ENCODE measurements at regions not wholly inside any gene's neighbourhood (a gene's known extent, or its start where the extent isn't known, plus 50 kb on each side); places are given as distances from the start of the nearest gene placed in this dataset.

DNA sequence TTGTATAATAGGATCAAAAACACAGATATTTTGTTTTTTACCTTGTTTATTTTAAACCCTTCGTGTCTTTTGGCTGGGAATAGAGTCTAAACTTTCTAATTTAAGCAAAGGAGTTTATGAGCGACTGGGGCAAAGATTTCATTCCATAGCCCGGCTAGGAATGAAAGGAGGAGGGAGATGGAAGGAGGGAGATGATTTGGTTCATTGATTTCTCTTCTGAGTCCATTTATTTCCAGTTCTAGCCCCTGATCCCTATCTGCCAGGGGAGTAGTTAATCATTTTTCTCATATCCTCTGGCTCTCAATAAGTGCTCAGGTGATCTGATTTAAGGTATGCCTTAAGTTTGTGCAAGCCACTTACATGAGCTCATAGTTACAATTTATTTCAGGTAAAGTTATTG is 120.0 kb downstream of the SPRY1 start:
- H3K4me1 ChIP-seq (ENCODE audit: control insufficient read depth, extremely low read depth, insufficient read depth, low read length) = no peaks in the 10 kb centered on the region
- TF ChIP-seq EZH2 (IDR thresholded peaks at IDR 0.05; ENCODE audit: low read length) (no peak), CTCF (optimal IDR thresholded peaks at IDR 0.05 in 1 of 3, IDR thresholded peaks at IDR 0.05 in 1 of 3, conservative IDR thresholded peaks at IDR 0.05 in 1 of 3; ENCODE audit: extremely low read depth in 1 of 3, insufficient read depth in 2 of 3, low read length in 3 of 3) (no peak)
- dilution Hi-C loops (cut with MboI; ENCODE audit: extremely low pct_ligation_motif_present, low sequenced_read_pairs) = no loop called here

DNA sequence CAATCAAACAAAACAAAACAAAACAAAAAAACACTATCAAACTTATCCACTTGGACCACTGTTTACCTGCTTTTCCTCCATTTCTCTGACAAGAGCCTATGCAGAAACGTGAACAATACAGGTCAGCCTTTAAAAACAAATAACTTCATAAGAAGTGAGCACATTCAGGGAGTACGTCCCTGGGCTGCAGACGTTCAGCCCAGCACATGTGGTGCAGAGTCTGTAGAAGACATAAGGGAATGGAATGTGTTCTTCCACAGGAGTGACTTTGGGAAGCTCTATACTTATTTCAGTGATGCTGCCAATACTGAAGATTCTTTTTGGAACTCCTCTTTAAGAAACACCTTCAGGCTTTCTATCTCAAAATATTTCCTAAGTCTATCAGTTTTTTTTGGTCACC is 120.6 kb downstream of the SPRY1 start:
- H3K9me3 ChIP-seq (ENCODE audit: control insufficient read depth, low read depth, low read length) = no peaks in the 10 kb centered on the region
- H3K9ac ChIP-seq (ENCODE audit: control insufficient read depth, extremely low read depth, insufficient read depth, low read length) = no peak overlapping the region
- DNase-seq (ENCODE audit: low read depth, low spot score) = no peak
- TF ChIP-seq EZH2 (IDR thresholded peaks at IDR 0.05; ENCODE audit: low read length) (no peak), CTCF (optimal IDR thresholded peaks at IDR 0.05 in 1 of 3, IDR thresholded peaks at IDR 0.05 in 1 of 3, conservative IDR thresholded peaks at IDR 0.05 in 1 of 3; ENCODE audit: extremely low read depth in 1 of 3, insufficient read depth in 2 of 3, low read length in 3 of 3) (no peak)
- H2AFZ ChIP-seq (ENCODE audit: control insufficient read depth, low read length) = no peak overlapping the region
- H3K9me1 ChIP-seq (ENCODE audit: control insufficient read depth, extremely low read depth, insufficient read depth, low read length) = no peaks in the 10 kb centered on the region
- FAIRE-seq = no peak
- no peaks in the 10 kb centered on the region for H3K36me3 ChIP-seq (ENCODE audit: control insufficient read depth in 2 of 2, extremely low read depth in 1 of 2, insufficient read depth in 2 of 2, low read length in 2 of 2)
- dilution Hi-C loops (cut with MboI; ENCODE audit: extremely low pct_ligation_motif_present, low sequenced_read_pairs) = no loop called here
- H3K4me1 ChIP-seq (ENCODE audit: control insufficient read depth, extremely low read depth, insufficient read depth, low read length) = no peaks in the 10 kb centered on the region
- no peaks in the 10 kb centered on the region for H3K79me2 ChIP-seq (ENCODE audit: control insufficient read depth, insufficient read depth, low read length)
- H4K20me1 ChIP-seq (ENCODE audit: control insufficient read depth, extremely low read depth, insufficient read depth, low read length) = no peaks in the 10 kb centered on the region
- no peak overlapping the region for H3K4me3 ChIP-seq (ENCODE audit: control insufficient read depth in 2 of 3, extremely low read depth in 1 of 3, insufficient read depth in 2 of 3, low read depth in 1 of 3, low read length in 3 of 3)
- H3K4me2 ChIP-seq (ENCODE audit: control insufficient read depth, extremely low read depth, insufficient read depth, low read depth, low read length) = no peak overlapping the region
- no peaks in the 10 kb centered on the region for H3K27me3 ChIP-seq (ENCODE audit: control insufficient read depth, extremely low read depth, insufficient read depth, low read length)
- H3K27ac ChIP-seq (ENCODE audit: control insufficient read depth, insufficient read depth, low read length) = no peak overlapping the region

More for the DNA sequence above, 120.0 kb downstream of the SPRY1 start:
- Histone ChIP-seq H3K4me3 (ENCODE audit: control insufficient read depth in 2 of 3, extremely low read depth in 1 of 3, insufficient read depth in 2 of 3, low read depth in 1 of 3, low read length in 3 of 3) (no peak overlapping the region), H3K36me3 (ENCODE audit: control insufficient read depth in 2 of 2, extremely low read depth in 1 of 2, insufficient read depth in 2 of 2, low read length in 2 of 2) (no peaks in the 10 kb centered on the region), H3K79me2 (ENCODE audit: control insufficient read depth, insufficient read depth, low read length) (no peaks in the 10 kb centered on the region), H3K27ac (ENCODE audit: control insufficient read depth, insufficient read depth, low read length) (no peak overlapping the region), H2AFZ (ENCODE audit: control insufficient read depth, low read length) (no peak overlapping the region), H3K9me1 (ENCODE audit: control insufficient read depth, extremely low read depth, insufficient read depth, low read length) (no peaks in the 10 kb centered on the region), H3K9me3 (ENCODE audit: control insufficient read depth, low read depth, low read length) (no peaks in the 10 kb centered on the region), H3K4me2 (ENCODE audit: control insufficient read depth, extremely low read depth, insufficient read depth, low read depth, low read length) (no peak overlapping the region), H3K9ac (ENCODE audit: control insufficient read depth, extremely low read depth, insufficient read depth, low read length) (no peak overlapping the region), H3K27me3 (ENCODE audit: control insufficient read depth, extremely low read depth, insufficient read depth, low read length) (no peaks in the 10 kb centered on the region), H4K20me1 (ENCODE audit: control insufficient read depth, extremely low read depth, insufficient read depth, low read length) (no peaks in the 10 kb centered on the region)
- FAIRE-seq = no peak
- no peak for DNase-seq (ENCODE audit: low read depth, low spot score)
